B cell (primary cell): ENCODE measurements at regions not wholly inside any gene's neighbourhood (a gene's known extent, or its start where the extent isn't known, plus 50 kb on each side); places are given as distances from the start of the nearest gene placed in this dataset.

Experiments used
- CTCF ChIP-seq: fragments of 200-600 bp; IDR thresholded peaks from one replicate; pipeline ENCODE4 v1.8.0; 2022; ENCODE audit warnings: antibody characterized with exemption, mild to moderate bottlenecking
- EZH2 ChIP-seq: IDR thresholded peaks from 2 replicates; pipeline ENCODE4 v1.6.1; 2012; ENCODE audit warnings: borderline replicate concordance, low read depth, mild to moderate bottlenecking, moderate library complexity, low read length; ENCODE audit not compliant: insufficient read depth, poor library complexity, severe bottlenecking

DNA sequence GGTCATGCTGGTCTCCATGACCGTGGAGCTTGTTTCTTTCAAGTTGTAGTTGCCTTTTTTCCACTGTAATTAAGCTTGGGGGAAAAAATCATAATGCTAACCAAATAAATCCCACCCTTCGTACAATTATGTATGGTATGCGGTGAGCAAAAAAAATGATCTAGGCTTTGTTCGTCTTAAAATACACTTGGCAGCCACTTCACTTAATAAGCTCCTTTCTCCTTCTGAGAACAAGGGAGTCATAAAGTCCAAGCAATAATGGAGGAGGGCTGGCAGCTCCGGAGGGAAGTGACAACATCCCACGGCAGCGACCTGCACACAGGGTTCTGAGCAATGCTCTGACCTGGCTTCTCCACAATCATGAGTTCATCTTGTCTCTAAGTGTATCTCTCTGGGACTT, 91.2 kb upstream of the KLHL29 start:
- no peak for TF ChIP-seq CTCF
- TF ChIP-seq EZH2, result no peak
